ENCODE measurements at regions not wholly inside any gene's neighbourhood (a gene's known extent, or its start where the extent isn't known, plus 50 kb on each side); places are given as distances from the start of the nearest gene placed in this dataset.

- H3K9me2 ChIP-seq (replicated peaks; ENCODE audit: insufficient read depth, low read length) = no peaks in the 10 kb centered on the region
- H3K9ac ChIP-seq (ENCODE audit: low read length) = no peak overlapping the region
- no peak overlapping the region for H3K27ac ChIP-seq (ENCODE audit: low read length)
- no peak for DNase-seq
- H3K9me3 ChIP-seq (replicated peaks; ENCODE audit: insufficient read depth, low read length) = no peaks in the 10 kb centered on the region
- TF ChIP-seq EZH2 (optimal IDR thresholded peaks at IDR 0.05; ENCODE audit: low read depth, low read length) = no peak
- TF ChIP-seq EZH2phosphoT487 (IDR thresholded peaks at IDR 0.05; ENCODE audit: low read length) = no peak
- no peak overlapping the region for H2AFZ ChIP-seq (ENCODE audit: low read length)
- H3K27me3 ChIP-seq (replicated peaks; ENCODE audit: insufficient read depth, low read length) = no peaks in the 10 kb centered on the region
- no peak overlapping the region for H3K4me3 ChIP-seq (ENCODE audit: low read length)
- H3K36me3 ChIP-seq (replicated peaks; ENCODE audit: insufficient read depth, low read length) = no peaks in the 10 kb centered on the region
- no peaks in the 10 kb centered on the region for H3F3A ChIP-seq (ENCODE audit: insufficient read depth, low read length)
- H3K4me2 ChIP-seq (ENCODE audit: low read depth, low read length) = no peak overlapping the region
- H3K79me2 ChIP-seq (ENCODE audit: low read length) = no peaks in the 10 kb centered on the region
- no peaks in the 10 kb centered on the region for H4K20me1 ChIP-seq (ENCODE audit: insufficient read depth, low read length)
- H3K4me1 ChIP-seq (ENCODE audit: low read length) = no peaks in the 10 kb centered on the region
Measured at GRCh38 chr1:166327886-166328285, 161.1 kb upstream of the FAM78B start.

GRCh38 chr1:166328956-166329355 lies 162.2 kb upstream of the FAM78B start:
- no peaks in the 10 kb centered on the region for H3K79me2 ChIP-seq (ENCODE audit: low read length)
- H3F3A ChIP-seq (ENCODE audit: insufficient read depth, low read length) = no peaks in the 10 kb centered on the region
- H3K4me2 ChIP-seq (ENCODE audit: low read depth, low read length) = no peak overlapping the region
- no peaks in the 10 kb centered on the region for H3K9me3 ChIP-seq (replicated peaks; ENCODE audit: insufficient read depth, low read length)
- H3K27me3 ChIP-seq (replicated peaks; ENCODE audit: insufficient read depth, low read length) = no peaks in the 10 kb centered on the region
- H3K9ac ChIP-seq (ENCODE audit: low read length) = no peak overlapping the region
- TF ChIP-seq CTCF (IDR thresholded peaks at IDR 0.05; ENCODE audit: low read length) (no peak), EZH2 (optimal IDR thresholded peaks at IDR 0.05; ENCODE audit: low read depth, low read length) (no peak), EZH2phosphoT487 (IDR thresholded peaks at IDR 0.05; ENCODE audit: low read length) (no peak)
- no peak overlapping the region for H3K4me3 ChIP-seq (ENCODE audit: low read length)
- DNase-seq = no peak
- H3K4me1 ChIP-seq (ENCODE audit: low read length) = no peaks in the 10 kb centered on the region
- H4K20me1 ChIP-seq (ENCODE audit: insufficient read depth, low read length) = no peaks in the 10 kb centered on the region
- H3K9me2 ChIP-seq (replicated peaks; ENCODE audit: insufficient read depth, low read length) = no peaks in the 10 kb centered on the region
- no peak overlapping the region for H3K27ac ChIP-seq (ENCODE audit: low read length)
- no peaks in the 10 kb centered on the region for H3K36me3 ChIP-seq (replicated peaks; ENCODE audit: insufficient read depth, low read length)
- no peak overlapping the region for H2AFZ ChIP-seq (ENCODE audit: low read length)

- no peaks in the 10 kb centered on the region for H3K36me3 ChIP-seq (replicated peaks; ENCODE audit: insufficient read depth, low read length)
- no peaks in the 10 kb centered on the region for H3K79me2 ChIP-seq (ENCODE audit: low read length)
- no peaks in the 10 kb centered on the region for H3K4me1 ChIP-seq (ENCODE audit: low read length)
- H3K9me2 ChIP-seq (replicated peaks; ENCODE audit: insufficient read depth, low read length) = no peaks in the 10 kb centered on the region
- H4K20me1 ChIP-seq (ENCODE audit: insufficient read depth, low read length) = no peaks in the 10 kb centered on the region
- H3K27ac ChIP-seq (ENCODE audit: low read length) = no peak overlapping the region
- no peak overlapping the region for H2AFZ ChIP-seq (ENCODE audit: low read length)
- H3K27me3 ChIP-seq (replicated peaks; ENCODE audit: insufficient read depth, low read length) = no peaks in the 10 kb centered on the region
- TF ChIP-seq CTCF (IDR thresholded peaks at IDR 0.05; ENCODE audit: low read length) = no peak
- no peak for TF ChIP-seq EZH2phosphoT487 (IDR thresholded peaks at IDR 0.05; ENCODE audit: low read length)
- no peak for TF ChIP-seq EZH2 (optimal IDR thresholded peaks at IDR 0.05; ENCODE audit: low read depth, low read length)
- H3K9me3 ChIP-seq (replicated peaks; ENCODE audit: insufficient read depth, low read length) = no peaks in the 10 kb centered on the region
- H3K9ac ChIP-seq (ENCODE audit: low read length) = no peak overlapping the region
- no peak overlapping the region for H3K4me3 ChIP-seq (ENCODE audit: low read length)
- DNase-seq = no peak
- no peaks in the 10 kb centered on the region for H3F3A ChIP-seq (ENCODE audit: insufficient read depth, low read length)
- no peak overlapping the region for H3K4me2 ChIP-seq (ENCODE audit: low read depth, low read length)
Measured at GRCh38 chr1:166330096-166330495, 163.3 kb upstream of the FAM78B start.

GRCh38 chr1:166338105-166338504 lies 171.3 kb upstream of the FAM78B start:
- DNase-seq = no peak
- Histone ChIP-seq H4K20me1 (ENCODE audit: insufficient read depth, low read length) (no peaks in the 10 kb centered on the region), H3K79me2 (ENCODE audit: low read length) (no peaks in the 10 kb centered on the region), H3K27me3 (replicated peaks; ENCODE audit: insufficient read depth, low read length) (no peaks in the 10 kb centered on the region), H3K9ac (ENCODE audit: low read length) (no peak overlapping the region), H3K27ac (ENCODE audit: low read length) (no peak overlapping the region), H3K36me3 (replicated peaks; ENCODE audit: insufficient read depth, low read length) (no peaks in the 10 kb centered on the region), H3K9me3 (replicated peaks; ENCODE audit: insufficient read depth, low read length) (no peaks in the 10 kb centered on the region), H3K4me1 (ENCODE audit: low read length) (no peaks in the 10 kb centered on the region), H3F3A (ENCODE audit: insufficient read depth, low read length) (no peaks in the 10 kb centered on the region), H3K4me2 (ENCODE audit: low read depth, low read length) (no peak overlapping the region), H2AFZ (ENCODE audit: low read length) (no peak overlapping the region), H3K4me3 (ENCODE audit: low read length) (no peak overlapping the region), H3K9me2 (replicated peaks; ENCODE audit: insufficient read depth, low read length) (no peaks in the 10 kb centered on the region)
- no peak for TF ChIP-seq EZH2 (optimal IDR thresholded peaks at IDR 0.05; ENCODE audit: low read depth, low read length)
- no peak for TF ChIP-seq EZH2phosphoT487 (IDR thresholded peaks at IDR 0.05; ENCODE audit: low read length)
- no peak for TF ChIP-seq CTCF (IDR thresholded peaks at IDR 0.05; ENCODE audit: low read length)

All from MM.1S (cell line).